Stomach smooth muscle (tissue), 2 donors: ENCODE measurements at regions not wholly inside any gene's neighbourhood (a gene's known extent, or its start where the extent isn't known, plus 50 kb on each side); places are given as distances from the start of the nearest gene placed in this dataset.
"Not testable (repeated sequence)": the region's sequence is repeated elsewhere in the genome, so short reads cannot be mapped to it uniquely, and the experiment has no call there.

Experiments used
- H3K27ac ChIP-seq: one replicate; pipeline ENCODE4 v1.7.0; 2013; ENCODE audit warnings: mild to moderate bottlenecking, low read length, inconsistent platforms
- H3K27me3 ChIP-seq, 2 donors: one replicate each; pipeline ENCODE4 v1.7.0; 2013; ENCODE audit warnings: low read length in 2 of 2; ENCODE audit not compliant: insufficient read depth in 2 of 2, control insufficient read depth in 1 of 2
- H3K36me3 ChIP-seq, 2 donors: one replicate each; pipeline ENCODE4 v1.7.0; 2013; ENCODE audit warnings: low read length in 2 of 2; ENCODE audit not compliant: control insufficient read depth in 2 of 2, insufficient read depth in 2 of 2
- H3K4me1 ChIP-seq: one replicate; pipeline ENCODE4 v1.7.0; 2013; ENCODE audit warnings: low read length; ENCODE audit not compliant: control insufficient read depth, insufficient read depth
- H3K4me3 ChIP-seq, 2 donors: one replicate each; pipeline ENCODE4 v1.7.0; 2013; ENCODE audit warnings: low read length in 2 of 2
- H3K9ac ChIP-seq, 2 donors: one replicate each; pipeline ENCODE4 v1.7.0; 2013; ENCODE audit warnings: low read length in 2 of 2, mild to moderate bottlenecking in 1 of 2
- H3K9me3 ChIP-seq, 2 donors: one replicate each; pipeline ENCODE4 v1.7.0; 2013; ENCODE audit warnings: low read length in 2 of 2; ENCODE audit not compliant: control insufficient read depth in 2 of 2
- donor health status: healthy.
- donor health status: Pancreatic carcinoma.

DNA sequence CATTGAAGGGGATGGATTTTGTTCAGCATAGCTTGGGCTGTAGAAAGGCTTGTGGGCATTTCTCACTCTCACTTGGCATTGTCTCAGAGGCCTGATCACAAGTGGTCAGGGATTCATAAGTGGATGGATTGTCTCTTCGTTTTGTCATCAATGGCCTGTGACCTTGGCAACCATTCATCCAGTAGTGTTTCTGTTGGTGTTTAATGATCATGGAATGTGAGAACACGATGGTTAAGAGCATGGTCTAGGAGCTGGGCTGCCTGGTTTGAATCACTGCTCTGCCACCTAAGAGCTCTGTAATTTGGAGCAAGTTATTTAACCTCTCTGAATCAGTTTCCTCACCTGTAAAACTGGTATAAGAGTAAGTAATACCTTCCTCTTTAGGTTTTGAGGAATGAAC is 430.1 kb upstream of the MEF2C start:
- Histone ChIP-seq H3K27me3 (no peaks in the 10 kb centered on the region), H3K36me3 (no peaks in the 10 kb centered on the region), H3K27ac (peak overlapping the region; percentile 68), H3K9ac (peak overlapping the region in 1 of 2 donors; percentile 30), H3K4me1 (peaks cover 8% of the 10 kb centered on the region), H3K9me3 (no peaks in the 10 kb centered on the region), H3K4me3 (no peak overlapping the region)

- H3K4me1 ChIP-seq = peaks cover 6% of the 10 kb centered on the region
- no peaks in the 10 kb centered on the region for H3K27me3 ChIP-seq
- H3K27ac ChIP-seq = no peak overlapping the region
- H3K9me3 ChIP-seq = no peaks in the 10 kb centered on the region
- H3K4me3 ChIP-seq = no peak overlapping the region
- no peaks in the 10 kb centered on the region for H3K36me3 ChIP-seq
- no peak overlapping the region for H3K9ac ChIP-seq
These were observed 426.3 kb upstream of the MEF2C start for GRCh38 chr5:89309268-89309667.

DNA sequence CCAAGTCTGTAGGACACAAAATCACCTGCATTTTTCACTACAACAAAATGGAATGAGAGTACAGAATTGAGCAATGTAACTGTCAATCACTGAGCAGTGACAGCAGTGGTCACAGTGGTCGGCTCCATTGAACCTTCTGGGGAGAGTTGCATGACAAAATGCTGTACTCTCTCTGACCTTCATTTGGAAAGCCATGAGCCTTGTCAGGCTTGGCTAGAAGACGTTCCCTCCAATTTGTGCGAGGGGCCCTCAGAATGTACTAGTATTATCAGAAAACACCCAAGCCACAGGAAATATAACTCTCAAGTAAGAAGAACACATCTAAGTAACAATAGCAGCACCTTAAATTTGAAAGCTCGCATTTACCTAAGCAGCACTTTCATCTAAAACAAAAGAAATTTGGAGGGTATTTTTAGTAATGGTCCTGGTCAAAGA is 425.6 kb upstream of the MEF2C start:
- Histone ChIP-seq H3K4me1 (no peaks in the 10 kb centered on the region), H3K9ac (no peak overlapping the region), H3K4me3 (no peak overlapping the region), H3K27me3 (no peaks in the 10 kb centered on the region), H3K36me3 (no peaks in the 10 kb centered on the region), H3K9me3 (no peaks in the 10 kb centered on the region), H3K27ac (no peak overlapping the region)

DNA sequence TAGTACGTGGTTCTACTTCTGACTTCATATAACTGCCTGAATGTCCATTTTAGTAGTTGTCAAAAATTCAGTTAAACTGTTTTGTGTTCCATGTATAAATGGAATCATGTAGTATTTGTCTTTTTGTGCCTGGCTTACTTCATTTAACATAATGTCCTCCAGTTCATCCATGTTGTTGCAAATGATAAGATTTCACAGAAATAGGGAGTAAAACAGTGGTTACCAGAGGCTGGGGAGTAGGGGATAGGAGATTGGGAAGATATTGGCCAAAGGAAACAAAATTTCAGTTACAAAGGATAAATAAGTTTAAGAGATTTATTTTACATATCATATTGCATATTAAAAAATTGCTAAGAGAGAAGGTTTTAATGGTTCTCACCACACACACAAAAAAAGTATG is 425.0 kb upstream of the MEF2C start:
- Histone ChIP-seq H3K27ac (no peak overlapping the region), H3K9me3 (no peaks in the 10 kb centered on the region), H3K4me1 (no peaks in the 10 kb centered on the region), H3K4me3 (no peak overlapping the region), H3K9ac (no peak overlapping the region), H3K36me3 (no peaks in the 10 kb centered on the region), H3K27me3 (no peaks in the 10 kb centered on the region)

DNA sequence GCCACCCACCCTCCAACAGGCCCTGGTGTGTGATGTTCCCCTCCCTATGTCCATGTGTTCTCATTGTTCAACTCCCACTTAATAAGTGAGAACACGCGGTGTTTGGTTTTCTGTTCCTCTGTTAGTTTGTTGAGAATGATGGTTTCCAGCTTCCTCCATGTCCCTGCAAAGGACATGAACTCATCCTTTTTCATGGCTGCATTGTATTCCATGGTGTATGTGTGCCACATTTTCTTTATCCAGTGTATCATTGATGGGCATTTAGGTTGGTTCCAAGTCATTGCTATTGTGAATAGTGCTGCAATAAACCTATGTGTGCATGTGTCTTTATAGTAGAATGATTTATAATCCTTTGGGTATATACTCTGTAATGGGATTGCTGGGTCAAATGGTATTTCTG is 424.2 kb upstream of the MEF2C start:
- not testable (repeated sequence) for H3K27me3 ChIP-seq, H3K9me3 ChIP-seq

DNA sequence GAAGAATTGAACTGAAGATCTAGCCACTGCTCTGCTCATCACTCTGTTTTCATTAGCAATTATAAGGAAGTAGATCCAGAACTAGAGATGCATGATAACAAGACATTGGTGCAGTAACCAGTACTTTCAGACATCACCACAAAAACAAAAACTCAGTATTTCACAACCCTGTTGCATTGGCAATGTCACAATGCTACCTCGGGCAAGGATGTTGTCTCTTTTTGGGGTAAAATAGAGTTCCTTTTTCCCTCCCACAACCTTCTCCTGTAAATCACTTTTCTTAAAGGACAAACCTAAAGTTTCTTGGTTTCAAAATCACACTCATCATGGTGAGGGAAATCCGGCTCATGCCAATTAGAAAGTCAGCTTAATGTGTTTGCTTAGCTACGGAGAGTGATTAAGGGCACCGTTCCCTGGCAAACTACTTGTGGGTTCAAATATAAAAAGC is 420.1 kb upstream of the MEF2C start:
- Histone ChIP-seq H3K4me3 (no peak overlapping the region), H3K9ac (no peak overlapping the region), H3K4me1 (no peaks in the 10 kb centered on the region), H3K27me3 (no peaks in the 10 kb centered on the region), H3K27ac (no peak overlapping the region), H3K36me3 (no peaks in the 10 kb centered on the region), H3K9me3 (no peaks in the 10 kb centered on the region)

More for the DNA sequence above, 424.2 kb upstream of the MEF2C start:
- H3K9ac ChIP-seq, H3K36me3 ChIP-seq, H3K4me3 ChIP-seq, H3K4me1 ChIP-seq, H3K27ac ChIP-seq: not testable (repeated sequence)

- H3K9ac ChIP-seq = no peak overlapping the region
- H3K4me3 ChIP-seq = no peak overlapping the region
- no peaks in the 10 kb centered on the region for H3K9me3 ChIP-seq
- no peaks in the 10 kb centered on the region for H3K27me3 ChIP-seq
- no peaks in the 10 kb centered on the region for H3K36me3 ChIP-seq
- H3K4me1 ChIP-seq = no peaks in the 10 kb centered on the region
- H3K27ac ChIP-seq = no peak overlapping the region
These were observed 419.3 kb upstream of the MEF2C start for GRCh38 chr5:89302102-89302891.

GRCh38 chr5:89301321-89302025 is 418.5 kb upstream of the MEF2C start:
- Histone ChIP-seq H3K36me3 (no peaks in the 10 kb centered on the region), H3K4me1 (no peaks in the 10 kb centered on the region), H3K9ac (no peak overlapping the region), H3K9me3 (no peaks in the 10 kb centered on the region), H3K4me3 (no peak overlapping the region), H3K27ac (no peak overlapping the region), H3K27me3 (no peaks in the 10 kb centered on the region)

DNA sequence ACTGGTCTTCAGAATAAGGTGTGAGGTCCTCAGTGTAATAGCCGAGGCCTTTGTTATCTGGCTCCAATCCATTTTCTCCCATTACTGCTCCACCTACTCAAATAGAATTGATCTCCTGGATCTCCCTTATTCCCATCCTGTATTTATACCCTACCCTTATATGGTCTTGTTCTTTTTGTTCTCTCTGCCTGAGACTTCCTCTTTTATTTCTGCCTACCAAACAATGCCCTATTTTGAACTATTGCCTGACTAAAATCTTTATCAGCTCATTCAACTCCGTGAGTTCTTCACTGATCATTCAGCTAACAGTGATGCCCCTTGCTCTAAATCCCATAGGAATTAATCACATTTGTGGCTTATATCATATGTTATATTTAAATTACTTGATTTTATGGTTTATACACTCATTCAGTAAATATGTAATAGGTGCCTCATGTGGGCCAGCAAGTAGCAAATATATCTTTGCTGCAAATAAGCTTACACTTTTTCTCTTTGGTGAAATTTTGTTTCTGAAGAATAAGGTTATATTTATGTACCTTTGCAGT is 417.5 kb upstream of the MEF2C start:
- Histone ChIP-seq H3K36me3 (no peaks in the 10 kb centered on the region), H3K27me3 (no peaks in the 10 kb centered on the region), H3K27ac (no peak overlapping the region), H3K9me3 (no peaks in the 10 kb centered on the region), H3K9ac (no peak overlapping the region), H3K4me1 (no peaks in the 10 kb centered on the region), H3K4me3 (no peak overlapping the region)

DNA sequence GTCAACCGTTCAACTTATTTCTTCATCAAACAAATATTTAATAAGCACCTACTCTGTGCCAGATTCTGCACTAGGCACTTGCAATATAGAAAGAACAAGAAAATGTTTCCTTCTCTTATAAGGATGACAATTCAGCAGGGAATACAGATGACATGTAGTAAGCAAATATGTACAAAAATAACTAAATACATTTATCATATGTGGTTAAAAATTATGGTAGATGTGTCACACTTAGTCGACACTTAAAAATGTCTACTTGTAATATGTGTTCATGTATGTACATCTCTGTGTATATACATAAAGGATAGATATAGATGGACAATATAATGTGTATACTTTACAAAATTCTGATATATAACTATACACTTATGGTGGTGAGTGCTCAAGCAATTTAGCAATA is 417.0 kb upstream of the MEF2C start:
- Histone ChIP-seq H3K9ac (no peak overlapping the region), H3K36me3 (no peaks in the 10 kb centered on the region), H3K4me3 (no peak overlapping the region), H3K4me1 (no peaks in the 10 kb centered on the region), H3K9me3 (no peaks in the 10 kb centered on the region), H3K27ac (no peak overlapping the region), H3K27me3 (no peaks in the 10 kb centered on the region)

- no peak overlapping the region for H3K4me3 ChIP-seq
- H3K27ac ChIP-seq = no peak overlapping the region
- no peaks in the 10 kb centered on the region for H3K9me3 ChIP-seq
- no peak overlapping the region for H3K9ac ChIP-seq
- no peaks in the 10 kb centered on the region for H3K27me3 ChIP-seq
- no peaks in the 10 kb centered on the region for H3K36me3 ChIP-seq
- no peaks in the 10 kb centered on the region for H3K4me1 ChIP-seq
These were observed 414.1 kb upstream of the MEF2C start for GRCh38 chr5:89297066-89297465.
